ENCODE measurements at regions not wholly inside any gene's neighbourhood (a gene's known extent, or its start where the extent isn't known, plus 50 kb on each side); places are given as distances from the start of the nearest gene placed in this dataset.

DNA sequence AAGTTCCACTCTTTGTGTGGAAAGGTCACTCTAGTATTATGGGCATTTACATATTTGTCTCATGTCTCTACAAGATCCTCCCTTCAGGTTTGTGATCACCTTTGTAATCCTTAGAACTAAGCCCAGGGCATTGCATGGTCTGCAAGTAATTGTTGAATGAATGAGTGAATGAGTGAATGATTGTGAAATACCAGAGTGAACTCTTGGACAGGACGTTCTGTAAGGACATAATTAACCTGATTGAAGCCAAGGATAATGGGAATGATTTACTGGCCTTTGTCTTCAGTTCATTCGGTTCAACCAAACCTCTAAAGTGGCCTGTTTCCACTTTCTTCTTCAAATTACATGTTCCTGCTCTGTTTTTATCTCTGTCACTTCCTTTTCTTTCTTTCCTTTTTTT, 83.0 kb upstream of the TSPAN2 start:
- no peak overlapping the region for H3K4me3 ChIP-seq
- no peaks in the 10 kb centered on the region for H3K9me3 ChIP-seq
- no peak overlapping the region for H3K27ac ChIP-seq
- intact Hi-C loops (cut with DNase I; ENCODE audit: low total_unique reads): no loop called here
- H3K36me3 ChIP-seq: no peaks in the 10 kb centered on the region
- 46 to 53% methylated on average over 2 of the region's 2 CpGs for WGBS, 2 donors (ENCODE audit: low coverage in 1 of 2)
- no peaks in the 10 kb centered on the region for H3K4me1 ChIP-seq
- H3K27me3 ChIP-seq: no peaks in the 10 kb centered on the region
- TF ChIP-seq, protein P1, sequence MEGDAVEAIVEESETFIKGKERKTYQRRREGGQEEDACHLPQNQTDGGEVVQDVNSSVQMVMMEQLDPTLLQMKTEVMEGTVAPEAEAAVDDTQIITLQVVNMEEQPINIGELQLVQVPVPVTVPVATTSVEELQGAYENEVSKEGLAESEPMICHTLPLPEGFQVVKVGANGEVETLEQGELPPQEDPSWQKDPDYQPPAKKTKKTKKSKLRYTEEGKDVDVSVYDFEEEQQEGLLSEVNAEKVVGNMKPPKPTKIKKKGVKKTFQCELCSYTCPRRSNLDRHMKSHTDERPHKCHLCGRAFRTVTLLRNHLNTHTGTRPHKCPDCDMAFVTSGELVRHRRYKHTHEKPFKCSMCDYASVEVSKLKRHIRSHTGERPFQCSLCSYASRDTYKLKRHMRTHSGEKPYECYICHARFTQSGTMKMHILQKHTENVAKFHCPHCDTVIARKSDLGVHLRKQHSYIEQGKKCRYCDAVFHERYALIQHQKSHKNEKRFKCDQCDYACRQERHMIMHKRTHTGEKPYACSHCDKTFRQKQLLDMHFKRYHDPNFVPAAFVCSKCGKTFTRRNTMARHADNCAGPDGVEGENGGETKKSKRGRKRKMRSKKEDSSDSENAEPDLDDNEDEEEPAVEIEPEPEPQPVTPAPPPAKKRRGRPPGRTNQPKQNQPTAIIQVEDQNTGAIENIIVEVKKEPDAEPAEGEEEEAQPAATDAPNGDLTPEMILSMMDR (IDR thresholded peaks at IDR 0.05): no peak
- TF ChIP-seq POLR2AphosphoS5 (IDR thresholded peaks at IDR 0.05): no peak
- TF ChIP-seq EP300 (IDR thresholded peaks at IDR 0.05; ENCODE audit: low read depth): no peak
- in situ Hi-C loops (cut with MboI; ENCODE audit: low pct_ligation_motif_present in 1 of 4, low pct_unique_long_range_greater_than_20kb in 1 of 4, low sequenced_read_pairs in 3 of 4): no loop called here
- no peak for DNase-seq

DNA sequence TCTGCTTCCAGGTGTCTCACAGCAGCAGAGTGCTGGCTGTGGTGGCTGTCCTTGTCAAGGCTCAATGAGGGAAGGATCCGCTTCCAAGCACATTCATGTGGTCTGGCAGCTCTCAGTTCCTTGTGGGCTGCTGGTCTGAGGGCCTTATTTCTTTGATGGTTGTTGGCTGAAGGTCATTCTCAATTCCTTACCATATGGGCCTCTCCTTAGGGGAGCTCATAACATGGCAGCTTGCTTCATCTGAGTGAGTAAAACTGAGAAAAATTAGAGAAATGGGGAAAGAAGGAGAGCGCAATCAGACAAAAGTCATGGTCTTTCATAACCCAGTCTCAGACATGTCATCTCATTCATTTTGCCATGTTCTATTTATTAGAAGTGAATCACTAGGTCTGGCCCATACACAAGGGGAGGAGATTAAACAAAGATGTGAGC, 81.7 kb upstream of the TSPAN2 start:
- no peak for TF ChIP-seq EP300 (IDR thresholded peaks at IDR 0.05; ENCODE audit: low read depth)
- TF ChIP-seq, protein P1 (IDR thresholded peaks at IDR 0.05): no peak
- no peak for TF ChIP-seq POLR2AphosphoS5 (IDR thresholded peaks at IDR 0.05)
- no peaks in the 10 kb centered on the region for H3K36me3 ChIP-seq
- intact Hi-C loops (cut with DNase I; ENCODE audit: low total_unique reads): no loop called here
- WGBS, 2 donors (ENCODE audit: low coverage in 1 of 2): 90 to 92% methylated on average over 2 of the region's 2 CpGs
- no peak for DNase-seq
- H3K9me3 ChIP-seq: no peaks in the 10 kb centered on the region
- H3K27ac ChIP-seq: no peak overlapping the region
- H3K4me1 ChIP-seq: no peaks in the 10 kb centered on the region
- in situ Hi-C loops (cut with MboI; ENCODE audit: low pct_ligation_motif_present in 1 of 4, low pct_unique_long_range_greater_than_20kb in 1 of 4, low sequenced_read_pairs in 3 of 4): no loop called here
- H3K27me3 ChIP-seq: no peaks in the 10 kb centered on the region
- H3K4me3 ChIP-seq: no peak overlapping the region

DNA sequence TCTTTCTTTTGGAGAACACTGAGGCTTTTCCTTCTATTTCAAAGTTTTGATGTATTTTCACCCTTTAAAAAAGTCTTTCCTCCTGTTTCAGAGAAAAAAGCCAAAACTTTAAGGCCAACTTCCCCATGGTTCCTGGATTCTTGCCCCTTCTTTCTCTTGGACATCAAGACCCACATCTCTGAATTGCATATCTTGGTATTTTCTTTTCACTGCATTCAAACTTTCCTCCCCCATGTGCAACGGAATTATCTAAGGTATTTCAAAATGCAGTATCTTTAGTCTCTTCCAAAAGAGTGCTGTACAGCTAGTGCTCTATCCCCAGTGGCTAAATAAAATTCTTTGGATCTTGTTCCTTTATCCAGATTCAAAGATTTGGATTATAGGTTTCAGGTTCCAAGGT, 81.1 kb upstream of the TSPAN2 start:
- WGBS, 2 donors (ENCODE audit: low coverage in 1 of 2): 75 to 90% methylated on average over 1 of the region's 1 CpG
- intact Hi-C loops (cut with DNase I; ENCODE audit: low total_unique reads): no loop called here
- TF ChIP-seq, protein P1 (IDR thresholded peaks at IDR 0.05): no peak
- TF ChIP-seq POLR2A (IDR thresholded peaks at IDR 0.05) (no peak), POLR2AphosphoS5 (IDR thresholded peaks at IDR 0.05) (no peak), EP300 (IDR thresholded peaks at IDR 0.05; ENCODE audit: low read depth) (no peak)
- no peaks in the 10 kb centered on the region for H3K27me3 ChIP-seq
- H3K4me3 ChIP-seq: no peak overlapping the region
- no peak overlapping the region for H3K27ac ChIP-seq
- H3K9me3 ChIP-seq: no peaks in the 10 kb centered on the region
- H3K4me1 ChIP-seq: no peaks in the 10 kb centered on the region
- no peaks in the 10 kb centered on the region for H3K36me3 ChIP-seq
- DNase-seq: no peak
- in situ Hi-C loops (cut with MboI; ENCODE audit: low pct_ligation_motif_present in 1 of 4, low pct_unique_long_range_greater_than_20kb in 1 of 4, low sequenced_read_pairs in 3 of 4): no loop called here

DNA sequence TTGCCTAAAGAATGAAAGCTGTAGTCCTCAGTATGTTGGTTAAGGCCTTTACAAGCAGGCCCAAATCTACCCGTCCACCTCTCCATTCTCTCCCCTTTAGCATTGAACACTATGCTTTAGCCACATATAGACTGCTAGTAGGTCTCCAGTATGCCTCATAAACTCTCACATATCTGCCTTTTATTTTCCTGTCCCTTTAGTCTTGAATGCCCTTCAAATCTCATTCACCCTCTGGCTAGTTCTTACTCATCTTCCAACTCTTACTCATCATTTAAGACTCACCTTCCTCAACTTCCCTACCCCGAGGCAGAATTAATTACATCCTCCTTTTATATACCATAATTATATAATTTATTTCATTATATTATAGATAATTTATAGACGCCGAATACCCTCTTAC, 78.7 kb upstream of the TSPAN2 start:
- H3K9me3 ChIP-seq: no peaks in the 10 kb centered on the region
- no peak overlapping the region for H3K27ac ChIP-seq
- H3K27me3 ChIP-seq: no peaks in the 10 kb centered on the region
- no peaks in the 10 kb centered on the region for H3K4me1 ChIP-seq
- TF ChIP-seq, protein P1 (IDR thresholded peaks at IDR 0.05): no peak
- TF ChIP-seq POLR2A (IDR thresholded peaks at IDR 0.05): no peak
- TF ChIP-seq POLR2AphosphoS5 (IDR thresholded peaks at IDR 0.05): no peak
- no peak for TF ChIP-seq EP300 (IDR thresholded peaks at IDR 0.05; ENCODE audit: low read depth)
- no peaks in the 10 kb centered on the region for H3K36me3 ChIP-seq
- in situ Hi-C loops (cut with MboI; ENCODE audit: low pct_ligation_motif_present in 1 of 4, low pct_unique_long_range_greater_than_20kb in 1 of 4, low sequenced_read_pairs in 3 of 4): no loop called here
- intact Hi-C loops (cut with DNase I; ENCODE audit: low total_unique reads): no loop called here
- 83 to 98% methylated on average over 4 of the region's 4 CpGs for WGBS, 2 donors (ENCODE audit: low coverage in 1 of 2)
- no peak overlapping the region for H3K4me3 ChIP-seq
- no peak for DNase-seq
